SK-N-SH (cell line): ENCODE measurements at regions not wholly inside any gene's neighbourhood (a gene's known extent, or its start where the extent isn't known, plus 50 kb on each side); places are given as distances from the start of the nearest gene placed in this dataset.

Source experiments
- CTCF ChIA-PET: fragments of 300-600, 350-600 bp; formaldehyde crosslinking; extraction: SDS; loops from one replicate; lab custom pipeline; 2021; lab: Yijun Ruan, JAX
- POLR2A ChIA-PET: fragments of 350-600 bp; sonication (Branson Sonifier 250); formaldehyde crosslinking; extraction: SDS; loops from one replicate; lab custom pipeline; 2020; ENCODE audit warnings: antibody characterized with exemption, inconsistent platforms; lab: Yijun Ruan, JAX
- DNase-seq: peaks from one replicate; pipeline ENCODE4 v3.0.0; 2012
- H2AFZ ChIP-seq: fragments of 200-600 bp; sonication (generic); 2 replicates; pipeline ENCODE4 v1.8.1; 2016; ENCODE audit warnings: antibody characterized with exemption, mild to moderate bottlenecking, low read depth
- H3F3A ChIP-seq: fragments of 200-600 bp; sonication (generic); replicated peaks from 2 replicates; pipeline ENCODE3; 2016; ENCODE audit warnings: antibody characterized with exemption, mild to moderate bottlenecking; ENCODE audit not compliant: insufficient read depth
- H3K27ac ChIP-seq, 2 experiments: fragments of 200-500 bp in 1 of 2; fragments of 200-600 bp in 1 of 2; sonication (Bioruptor generic) in 1 of 2; sonication (generic), shearing (Covaris generic) in 1 of 2; 2 replicates each; pipeline versions ENCODE4 v1.5.1 to v1.6.1; 2014 to 2016; ENCODE audit warnings: low read depth in 2 of 2, inconsistent platforms in 1 of 2, low read length in 1 of 2, mild to moderate bottlenecking in 1 of 2, mixed read lengths in 1 of 2
- H3K27me3 ChIP-seq: fragments of 200-600 bp; sonication (generic), shearing (Covaris generic); 2 replicates; pipeline ENCODE4 v1.6.1; 2016; ENCODE audit warnings: mixed run types; ENCODE audit not compliant: insufficient read depth
- H3K36me3 ChIP-seq, 2 experiments: fragments of 200-500 bp in 1 of 2; fragments of 200-600 bp in 1 of 2; sonication (Bioruptor generic) in 1 of 2; sonication (generic) in 1 of 2; replicated peaks in 1 of 2; 2 replicates each; pipeline versions ENCODE3 to v1.5.1; 2014 to 2016; ENCODE audit warnings: low read length in 1 of 2, mild to moderate bottlenecking in 1 of 2; ENCODE audit not compliant: insufficient read depth in 2 of 2, control insufficient read depth in 1 of 2
- H3K4me1 ChIP-seq, 2 experiments: fragments of 200-500 bp in 1 of 2; fragments of 200-600 bp in 1 of 2; sonication (Bioruptor generic) in 1 of 2; sonication (generic), shearing (Covaris generic) in 1 of 2; 2 replicates each; pipeline versions ENCODE4 v1.5.1 to v1.6.1; 2014 to 2016; ENCODE audit warnings: low read depth in 1 of 2, low read length in 1 of 2, mixed run types in 1 of 2; ENCODE audit not compliant: insufficient read depth in 2 of 2, control insufficient read depth in 1 of 2
- H3K4me2 ChIP-seq: fragments of 200-600 bp; sonication (generic), shearing (Covaris generic); 2 replicates; pipeline ENCODE4 v1.6.1; 2017; ENCODE audit warnings: mixed run types
- H3K4me3 ChIP-seq, 2 experiments: fragments of 200-500 bp in 1 of 2; fragments of 200-600 bp in 1 of 2; sonication (Bioruptor generic) in 1 of 2; sonication (generic), shearing (Covaris generic) in 1 of 2; 2 replicates each; pipeline versions ENCODE4 v1.5.1 to v1.8.1; 2014 to 2016; ENCODE audit warnings: low read depth in 2 of 2, inconsistent platforms in 1 of 2, low read length in 1 of 2, mild to moderate bottlenecking in 1 of 2, mixed read lengths in 1 of 2, moderate library complexity in 1 of 2
- H3K79me2 ChIP-seq: fragments of 200-600 bp; sonication (generic); 2 replicates; pipeline ENCODE4 v1.8.1; 2017; ENCODE audit warnings: mild to moderate bottlenecking; ENCODE audit not compliant: insufficient read depth
- H3K9ac ChIP-seq: fragments of 200-600 bp; sonication (generic); 2 replicates; pipeline ENCODE4 v1.6.1; 2017; ENCODE audit warnings: mixed run types
- H3K9me2 ChIP-seq: fragments of 200-600 bp; sonication (generic); 2 replicates; pipeline ENCODE4 v1.6.1; 2017; ENCODE audit warnings: mixed run types
- H3K9me3 ChIP-seq: fragments of 200-600 bp; sonication (generic); 2 replicates; pipeline ENCODE4 v1.6.1; 2017; ENCODE audit warnings: mixed run types, mild to moderate bottlenecking, moderate library complexity
- H4K20me1 ChIP-seq: fragments of 200-600 bp; sonication (generic); 2 replicates; pipeline ENCODE4 v1.6.1; 2017; ENCODE audit warnings: mild to moderate bottlenecking, mixed run types; ENCODE audit not compliant: insufficient read depth
- CTCF ChIP-seq: fragments of 200-600 bp; sonication (generic); IDR thresholded peaks from 2 replicates; pipeline ENCODE4 v1.6.1; 2017; ENCODE audit warnings: antibody characterized with exemption, mild to moderate bottlenecking, moderate library complexity
- EZH2phosphoT487 ChIP-seq: fragments of 200-600 bp; sonication (generic); IDR thresholded peaks from 2 replicates; pipeline ENCODE4 v1.6.1; 2017; ENCODE audit warnings: low read depth, mixed run types, mild to moderate bottlenecking, antibody characterized with exemption, moderate library complexity, borderline replicate concordance
- FOSL2 ChIP-seq: IDR thresholded peaks from 2 replicates; pipeline ENCODE4 v1.4.0; 2012; ENCODE audit warnings: low read depth, mild to moderate bottlenecking, moderate library complexity, borderline replicate concordance
- FOXM1 ChIP-seq: IDR thresholded peaks from 2 replicates; pipeline ENCODE4 v1.4.0; 2012; ENCODE audit warnings: low read depth, mild to moderate bottlenecking
- MEF2A ChIP-seq: IDR thresholded peaks from 2 replicates; pipeline ENCODE4 v1.4.0; 2012; ENCODE audit warnings: low read depth, borderline replicate concordance
- MXI1 ChIP-seq: IDR thresholded peaks from 2 replicates; pipeline ENCODE4 v1.6.1; 2012; ENCODE audit warnings: mild to moderate bottlenecking, low read depth, low read length, improper control_type of control experiment
- RFX5 ChIP-seq: IDR thresholded peaks from 2 replicates; pipeline ENCODE4 v1.6.1; 2012; ENCODE audit warnings: mild to moderate bottlenecking, improper control_type of control experiment, low read length
- RXRA ChIP-seq: IDR thresholded peaks from 2 replicates; pipeline ENCODE4 v1.4.0; 2012; ENCODE audit warnings: low read depth, mild to moderate bottlenecking, borderline replicate concordance
- TAF1 ChIP-seq: IDR thresholded peaks from 2 replicates; pipeline ENCODE4 v1.6.1; 2012; ENCODE audit warnings: low read depth, mild to moderate bottlenecking, low read length, moderate library complexity, borderline replicate concordance
- USF2 ChIP-seq: fragments of 150-350 bp; IDR thresholded peaks from 2 replicates; pipeline ENCODE4 v1.6.1; 2017; ENCODE audit warnings: antibody characterized with exemption, low read length, low read depth, borderline replicate concordance
- YY1 ChIP-seq: IDR thresholded peaks from 2 replicates; pipeline ENCODE4 v1.4.0; 2012; ENCODE audit warnings: low read depth, mild to moderate bottlenecking
- WGBS: methylation state at CpG from one replicate; pipeline ENCODE4 v1.1.6; 2017; ENCODE audit warnings: low lambda C conversion rate; 5-methylcytosine and 5-hydroxymethylcytosine counted together

- ChIA-PET CTCF (no interaction called here), POLR2A (no interaction called here)
- 60% methylated on average over 10 of the region's 10 CpGs for WGBS
These were observed 148.8 kb upstream of the TBL1X start for GRCh38 chrX:9316096-9316495.

GRCh38 chrX:9317176-9317575, 147.7 kb upstream of the TBL1X start:
- H2AFZ ChIP-seq = no peak overlapping the region
- H3K4me1 ChIP-seq = no peaks in the 10 kb centered on the region
- no peaks in the 10 kb centered on the region for H3K9me3 ChIP-seq
- H3K27me3 ChIP-seq = no peaks in the 10 kb centered on the region; the same call in 1 of the 2 replicates
- POLR2A ChIA-PET = no interaction called here
- H3K27ac ChIP-seq = no peak overlapping the region
- CTCF ChIA-PET = interaction anchor here (0.7 kb wide), 1 partner anchor 24 kb away, joined by 3 read pairs; no protein-coding TSS in a partner anchor
- TF ChIP-seq EZH2phosphoT487 = no peak
- no peak for TF ChIP-seq RXRA
- TF ChIP-seq YY1 = no peak
- TF ChIP-seq USF2 = no peak
- no peak for TF ChIP-seq RFX5
- no peak for TF ChIP-seq FOXM1
- TF ChIP-seq MXI1 = no peak
- no peak overlapping the region for H3K4me3 ChIP-seq
- DNase-seq = no peak
- no peaks in the 10 kb centered on the region for H4K20me1 ChIP-seq
- no peak overlapping the region for H3K4me2 ChIP-seq
- no peak overlapping the region for H3K9ac ChIP-seq
- no peaks in the 10 kb centered on the region for H3K9me2 ChIP-seq
- no peaks in the 10 kb centered on the region for H3K79me2 ChIP-seq
- no peaks in the 10 kb centered on the region for H3K36me3 ChIP-seq
- H3F3A ChIP-seq = no peaks in the 10 kb centered on the region
- 38% methylated on average over 7 of the region's 7 CpGs for WGBS

More at GRCh38 chrX:9316096-9316495, 148.8 kb upstream of the TBL1X start:
- Histone ChIP-seq H3K36me3 (no peaks in the 10 kb centered on the region), H2AFZ (no peak overlapping the region), H3K9me2 (no peaks in the 10 kb centered on the region), H3K4me2 (no peak overlapping the region), H3K9ac (no peak overlapping the region), H3K27ac (no peak overlapping the region), H3K79me2 (no peaks in the 10 kb centered on the region), H3K27me3 (no peaks in the 10 kb centered on the region; the same call in 1 of the 2 replicates), H3K4me1 (no peaks in the 10 kb centered on the region), H3F3A (no peaks in the 10 kb centered on the region), H3K4me3 (no peak overlapping the region), H3K9me3 (no peaks in the 10 kb centered on the region)
- no peak for DNase-seq
- TF ChIP-seq RXRA (no peak), FOSL2 (no peak), TAF1 (no peak), MEF2A (no peak), USF2 (no peak), CTCF (no peak)
- TF ChIP-seq, all 33 proteins: peak for 0
- H4K20me1 ChIP-seq = no peaks in the 10 kb centered on the region
